ENCODE measurements at regions not wholly inside any gene's neighbourhood (a gene's known extent, or its start where the extent isn't known, plus 50 kb on each side); places are given as distances from the start of the nearest gene placed in this dataset.
A peak's percentile ranks its signal among the peaks of the same experiment; 100 is the strongest.

DNA sequence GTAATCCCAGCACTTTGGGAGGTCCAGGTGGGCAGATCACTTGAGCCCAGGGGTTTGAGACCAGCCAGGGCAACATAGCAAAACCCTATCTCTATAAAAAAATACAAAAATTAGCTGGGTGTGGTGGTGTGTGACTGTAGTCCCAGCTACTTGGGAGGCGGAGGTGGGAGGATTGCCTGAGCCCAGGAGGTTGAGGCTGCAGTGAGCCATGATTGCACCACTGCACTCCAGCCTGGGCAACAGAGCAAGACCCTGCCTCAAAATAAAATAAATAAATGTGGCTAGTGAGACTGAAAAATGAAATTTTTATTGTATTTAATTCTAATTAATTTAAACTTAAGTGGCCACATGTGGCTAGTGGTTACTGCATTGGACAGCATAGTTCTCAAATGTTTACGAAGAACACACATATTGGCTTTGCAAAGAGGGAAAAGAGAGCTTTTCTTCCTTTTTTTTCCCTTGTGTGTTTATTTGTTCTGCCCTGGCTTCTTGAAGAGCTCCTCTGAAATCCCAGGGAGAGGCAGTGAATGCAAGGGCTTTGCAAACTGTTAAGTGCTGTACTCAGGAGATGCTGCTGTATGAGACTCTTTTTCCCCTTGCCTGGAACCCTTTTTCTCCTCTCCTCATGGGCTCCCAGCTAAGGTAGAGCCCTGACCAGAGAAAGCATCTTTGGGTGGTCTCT, 59.0 kb upstream of the RPL11 start:
- TF ChIP-seq, protein P1, sequence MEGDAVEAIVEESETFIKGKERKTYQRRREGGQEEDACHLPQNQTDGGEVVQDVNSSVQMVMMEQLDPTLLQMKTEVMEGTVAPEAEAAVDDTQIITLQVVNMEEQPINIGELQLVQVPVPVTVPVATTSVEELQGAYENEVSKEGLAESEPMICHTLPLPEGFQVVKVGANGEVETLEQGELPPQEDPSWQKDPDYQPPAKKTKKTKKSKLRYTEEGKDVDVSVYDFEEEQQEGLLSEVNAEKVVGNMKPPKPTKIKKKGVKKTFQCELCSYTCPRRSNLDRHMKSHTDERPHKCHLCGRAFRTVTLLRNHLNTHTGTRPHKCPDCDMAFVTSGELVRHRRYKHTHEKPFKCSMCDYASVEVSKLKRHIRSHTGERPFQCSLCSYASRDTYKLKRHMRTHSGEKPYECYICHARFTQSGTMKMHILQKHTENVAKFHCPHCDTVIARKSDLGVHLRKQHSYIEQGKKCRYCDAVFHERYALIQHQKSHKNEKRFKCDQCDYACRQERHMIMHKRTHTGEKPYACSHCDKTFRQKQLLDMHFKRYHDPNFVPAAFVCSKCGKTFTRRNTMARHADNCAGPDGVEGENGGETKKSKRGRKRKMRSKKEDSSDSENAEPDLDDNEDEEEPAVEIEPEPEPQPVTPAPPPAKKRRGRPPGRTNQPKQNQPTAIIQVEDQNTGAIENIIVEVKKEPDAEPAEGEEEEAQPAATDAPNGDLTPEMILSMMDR (IDR thresholded peaks at IDR 0.05; ENCODE audit: insufficient read depth, low read depth, low read length, missing control alignments): no peak
- H3K4me3 ChIP-seq (ENCODE audit: low read length): no peak overlapping the region
- no peak for DNase-seq (ENCODE audit: low read depth)

DNA sequence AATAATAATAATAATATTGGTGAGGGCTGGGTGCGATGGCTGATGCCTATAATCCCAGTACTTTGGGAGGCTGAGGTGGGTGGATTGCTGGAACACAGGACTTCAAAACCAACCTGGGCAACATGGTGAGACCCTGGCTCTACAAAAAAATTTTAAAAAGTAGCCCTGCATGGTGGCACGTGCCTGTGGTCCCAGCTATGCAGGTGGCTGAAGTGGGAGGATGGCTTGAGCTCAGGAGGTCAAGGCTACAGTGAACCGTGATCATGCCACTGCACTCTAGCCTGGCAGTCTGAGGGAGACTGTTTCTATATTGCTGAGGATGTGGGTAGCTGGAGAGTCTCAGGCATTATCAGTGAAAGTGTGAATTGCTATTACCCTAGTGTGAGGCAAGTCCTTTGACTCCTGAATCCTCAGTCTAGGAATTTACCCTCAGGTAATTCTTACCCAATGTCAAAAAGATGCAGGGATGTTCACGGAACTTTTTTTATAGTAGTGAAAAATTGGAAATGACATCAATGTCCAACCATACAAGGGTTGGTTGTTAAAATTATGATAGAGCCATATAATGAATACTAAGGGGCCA, 61.8 kb upstream of the RPL11 start:
- peak; percentile 75 for DNase-seq (ENCODE audit: low read depth)
- H3K4me3 ChIP-seq (ENCODE audit: low read length): no peak overlapping the region
- TF ChIP-seq, protein P1 (IDR thresholded peaks at IDR 0.05; ENCODE audit: insufficient read depth, low read depth, low read length, missing control alignments): no peak

DNA sequence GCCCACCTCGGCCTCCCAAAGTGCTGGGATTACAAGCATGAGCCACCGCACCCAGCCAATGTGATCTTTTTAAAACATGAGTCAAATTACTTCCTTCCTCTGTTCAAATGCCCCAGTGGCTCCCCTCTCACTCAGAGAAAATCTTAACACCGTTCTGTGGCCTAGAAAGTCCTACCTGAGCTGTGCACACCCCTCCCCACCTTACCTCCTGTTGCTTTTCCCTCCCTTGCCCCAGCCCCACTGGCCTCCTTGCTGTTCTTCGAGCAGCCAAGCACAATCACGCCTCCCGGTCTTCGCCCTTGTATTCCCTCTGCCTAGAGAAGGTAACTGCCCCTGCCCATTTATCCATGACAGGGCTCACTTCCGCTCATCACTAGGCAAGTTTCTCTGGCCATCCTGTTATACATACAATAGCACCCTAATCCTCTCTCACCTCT, 62.6 kb upstream of the RPL11 start:
- DNase-seq (ENCODE audit: low read depth): no peak
- TF ChIP-seq, protein P1 (IDR thresholded peaks at IDR 0.05; ENCODE audit: insufficient read depth, low read depth, low read length, missing control alignments): no peak
- H3K4me3 ChIP-seq (ENCODE audit: low read length): no peak overlapping the region

DNA sequence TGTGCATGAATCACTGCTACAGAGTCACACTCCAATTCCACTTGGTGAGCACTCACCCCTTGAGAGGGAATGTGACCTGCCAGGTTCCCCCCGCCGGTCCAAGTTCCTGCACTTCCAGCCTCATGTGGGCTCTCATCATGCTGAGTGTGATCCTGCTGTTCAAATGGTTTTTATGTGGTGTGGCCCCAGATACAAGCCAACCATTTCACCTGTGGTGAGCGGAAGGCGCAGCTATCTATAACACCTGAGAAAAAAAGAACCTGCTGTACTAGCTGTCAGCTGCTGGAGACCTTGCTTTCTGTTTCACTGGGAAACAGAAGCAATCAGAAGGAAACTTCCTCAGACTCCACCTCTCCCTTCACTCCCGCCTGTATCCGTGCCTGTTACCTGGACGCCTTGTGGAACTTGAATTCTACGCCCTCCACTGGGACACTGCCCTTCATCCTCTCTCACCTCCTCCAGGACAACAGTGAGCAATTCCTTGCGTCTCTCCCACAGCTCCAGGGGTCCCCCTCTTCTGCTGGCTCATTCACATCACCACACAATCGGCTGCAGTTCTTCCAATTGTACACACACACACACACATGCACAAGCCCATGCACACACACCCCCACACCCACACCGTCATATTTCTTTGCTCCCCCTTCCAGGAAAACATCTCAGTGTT, 64.4 kb upstream of the RPL11 start:
- peak; percentile 24 for DNase-seq (ENCODE audit: low read depth)
- TF ChIP-seq, protein P1 (IDR thresholded peaks at IDR 0.05; ENCODE audit: insufficient read depth, low read depth, low read length, missing control alignments): no peak
- no peak overlapping the region for H3K4me3 ChIP-seq (ENCODE audit: low read length)

DNA sequence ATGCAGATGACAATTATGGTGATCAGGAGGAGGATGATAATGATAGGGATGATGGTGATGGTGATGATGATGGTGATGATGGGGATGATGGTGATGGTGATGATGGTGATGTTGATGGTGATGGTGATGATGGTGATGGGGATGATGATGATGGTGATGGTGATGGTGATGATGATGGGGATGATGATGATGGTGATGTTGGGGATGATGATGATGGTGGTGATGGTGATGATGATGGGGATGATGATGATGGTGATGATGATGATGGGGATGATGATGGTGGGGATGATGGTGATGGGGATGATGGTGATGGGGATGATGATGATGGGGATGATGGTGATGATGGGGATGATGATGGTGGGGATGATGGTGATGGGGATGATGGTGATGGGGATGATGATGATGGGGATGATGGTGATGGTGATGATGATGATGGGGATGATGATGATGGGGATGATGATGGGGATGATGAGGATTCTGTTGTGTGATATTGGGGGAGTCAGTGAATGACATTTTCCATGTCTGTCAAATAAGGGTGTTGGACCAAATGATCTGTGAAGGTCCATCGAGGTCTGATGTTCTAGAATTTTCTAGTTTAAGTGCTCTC, 65.6 kb upstream of the RPL11 start:
- TF ChIP-seq, protein P1 (IDR thresholded peaks at IDR 0.05; ENCODE audit: insufficient read depth, low read depth, low read length, missing control alignments): no peak
- no peak for DNase-seq (ENCODE audit: low read depth)
- no peak overlapping the region for H3K4me3 ChIP-seq (ENCODE audit: low read length)

DNA sequence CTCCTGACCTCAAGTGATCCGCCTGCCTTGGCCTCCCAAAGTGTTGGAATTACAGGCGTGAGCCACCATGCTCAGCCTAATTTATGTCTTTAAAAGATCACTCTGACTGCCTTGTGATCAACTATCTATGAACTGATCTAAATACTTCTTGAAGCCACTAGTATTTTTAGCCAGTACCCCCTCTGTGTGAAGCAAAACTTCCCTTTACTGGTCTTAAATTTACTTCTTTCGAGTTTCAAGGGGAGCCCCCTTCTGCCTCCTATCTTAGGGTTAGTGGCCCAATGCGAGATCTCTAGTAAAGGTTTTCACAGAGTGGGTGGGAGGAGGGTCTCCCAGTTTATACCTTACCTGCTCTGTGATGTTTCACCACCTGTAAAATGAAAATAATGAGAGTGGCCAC, 66.1 kb upstream of the RPL11 start:
- DNase-seq (ENCODE audit: low read depth): no peak
- TF ChIP-seq, protein P1 (IDR thresholded peaks at IDR 0.05; ENCODE audit: insufficient read depth, low read depth, low read length, missing control alignments): no peak
- H3K4me3 ChIP-seq (ENCODE audit: low read length): no peak overlapping the region
